CD4-positive, CD25-positive, alpha-beta regulatory T cell (primary cell): ENCODE measurements at regions not wholly inside any gene's neighbourhood (a gene's known extent, or its start where the extent isn't known, plus 50 kb on each side); places are given as distances from the start of the nearest gene placed in this dataset.

Source experiments
- ATAC-seq, 2 donors: fragments of 150-1000 bp; cut with Tn5 transposase; one replicate each; pipeline ENCODE4 v1.10.0; 2021; ENCODE audit warnings: low read depth in 2 of 2, moderate number of reproducible peaks in 2 of 2, moderate library complexity in 1 of 2
- DNase-seq, 3 donors: peaks; one replicate each; pipeline versions ENCODE4 v3.0.0 to v3.0.0-alpha.2; 2012 to 2022; ENCODE audit warnings: mixed read lengths in 1 of 3
- H3K27ac ChIP-seq: one replicate; pipeline ENCODE4 v1.7.0; 2013; ENCODE audit warnings: mild to moderate bottlenecking, low read length; ENCODE audit not compliant: insufficient read depth, poor library complexity, severe bottlenecking
- H3K27me3 ChIP-seq: one replicate; pipeline ENCODE4 v1.7.0; 2013; ENCODE audit warnings: low read length; ENCODE audit not compliant: control insufficient read depth, insufficient read depth
- H3K36me3 ChIP-seq: one replicate; pipeline ENCODE4 v1.7.0; 2013; ENCODE audit warnings: mild to moderate bottlenecking, low read length, moderate library complexity; ENCODE audit not compliant: control insufficient read depth, insufficient read depth
- H3K4me1 ChIP-seq: 2 replicates; pipeline ENCODE4 v1.7.0; 2013; ENCODE audit warnings: mild to moderate bottlenecking, low read length; ENCODE audit not compliant: insufficient read depth, control insufficient read depth, poor library complexity, severe bottlenecking
- H3K4me3 ChIP-seq: one replicate; pipeline ENCODE4 v1.7.0; 2013; ENCODE audit warnings: low read depth, mild to moderate bottlenecking, low read length, moderate library complexity
- H3K9me3 ChIP-seq, 2 experiments: 1 replicate in 1 of 2; 2 replicates in 1 of 2; pipeline ENCODE4 v1.7.0; 2013; ENCODE audit warnings: low read length in 2 of 2, mild to moderate bottlenecking in 1 of 2, moderate library complexity in 1 of 2; ENCODE audit not compliant: control insufficient read depth in 2 of 2
- H3K27ac Mint-ChIP-seq, 3 donors: one replicate each; pipeline ENCODE4 v1.8.0; 2020 to 2022; ENCODE audit warnings: mild to moderate bottlenecking in 3 of 3, mixed read lengths in 3 of 3, moderate library complexity in 2 of 3
- H3K27me3 Mint-ChIP-seq: one replicate; pipeline ENCODE4 v1.8.0; 2022; ENCODE audit warnings: mild to moderate bottlenecking, mixed read lengths
- H3K36me3 Mint-ChIP-seq: one replicate; pipeline ENCODE4 v1.8.0; 2020; ENCODE audit warnings: mixed read lengths
- H3K4me1 Mint-ChIP-seq, 4 donors: one replicate each; pipeline ENCODE4 v1.8.0; 2020 to 2022; ENCODE audit warnings: mixed read lengths in 4 of 4, mild to moderate bottlenecking in 1 of 4
- H3K4me3 Mint-ChIP-seq, 4 donors: one replicate each; pipeline ENCODE4 v1.8.0; 2020 to 2022; ENCODE audit warnings: mild to moderate bottlenecking in 4 of 4, mixed read lengths in 4 of 4, moderate library complexity in 3 of 4
- H3K9me3 Mint-ChIP-seq, 7 donors: one replicate each; pipeline ENCODE4 v1.8.0; 2020 to 2022; ENCODE audit warnings: mixed read lengths in 7 of 7, mild to moderate bottlenecking in 3 of 7, moderate library complexity in 2 of 7

DNA sequence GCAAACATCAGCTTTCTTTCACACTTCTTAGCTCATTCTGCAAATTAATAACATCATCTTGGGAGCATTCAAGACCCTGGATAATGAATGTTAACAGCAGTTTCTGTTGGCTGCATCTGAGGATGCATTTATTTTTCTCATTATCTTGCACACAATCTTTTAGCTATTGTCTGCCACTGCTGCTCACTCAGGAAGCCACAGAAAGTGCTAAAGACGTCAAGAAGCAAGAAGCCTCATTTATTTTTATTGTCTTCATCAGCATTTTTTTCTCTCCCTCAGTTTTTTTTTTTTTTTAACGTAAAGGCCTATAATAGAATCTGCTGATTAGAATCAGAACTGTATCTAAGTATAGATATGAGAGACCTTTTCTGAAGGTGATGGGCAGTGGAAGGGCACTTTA is 1339.4 kb downstream of the FAM181B start:
- H3K9me3 ChIP-seq = no peaks in the 10 kb centered on the region
- Mint-ChIP-seq H3K36me3 (no peaks in the 10 kb centered on the region), H3K27me3 (no peaks in the 10 kb centered on the region), H3K4me1 (no peaks in the 10 kb centered on the region), H3K9me3 (peaks cover 0 to 6% (median 3%) of the 10 kb centered on the region in 7 donors), H3K27ac (no peak overlapping the region), H3K4me3 (no peak overlapping the region)
- no peak overlapping the region for H3K4me3 ChIP-seq
- H3K36me3 ChIP-seq = no peaks in the 10 kb centered on the region
- H3K4me1 ChIP-seq = no peaks in the 10 kb centered on the region
- DNase-seq = no peak
- no peaks in the 10 kb centered on the region for H3K27me3 ChIP-seq
- no peak for ATAC-seq
- no peak overlapping the region for H3K27ac ChIP-seq

- H3K4me1 ChIP-seq = no peaks in the 10 kb centered on the region
- no peak overlapping the region for H3K27ac ChIP-seq
- no peaks in the 10 kb centered on the region for H3K36me3 ChIP-seq
- H3K27me3 ChIP-seq = no peaks in the 10 kb centered on the region
- Mint-ChIP-seq H3K27ac (no peak overlapping the region), H3K36me3 (no peaks in the 10 kb centered on the region), H3K9me3 (peaks cover 0 to 9% (median 4%) of the 10 kb centered on the region in 7 donors), H3K4me1 (no peaks in the 10 kb centered on the region), H3K27me3 (no peaks in the 10 kb centered on the region), H3K4me3 (no peak overlapping the region)
- H3K4me3 ChIP-seq = no peak overlapping the region
- DNase-seq = no peak
- H3K9me3 ChIP-seq = no peaks in the 10 kb centered on the region
- ATAC-seq = no peak
Observed at GRCh38 chr11:81388326-81388725, 1345.3 kb downstream of the FAM181B start.

GRCh38 chr11:81380395-81380794 is 1353.3 kb downstream of the FAM181B start:
- Histone ChIP-seq H3K4me3 (no peak overlapping the region), H3K4me1 (no peaks in the 10 kb centered on the region), H3K27ac (no peak overlapping the region), H3K9me3 (peaks cover 0 to 3% of the 10 kb centered on the region in 2 experiments), H3K27me3 (no peaks in the 10 kb centered on the region), H3K36me3 (no peaks in the 10 kb centered on the region)
- Mint-ChIP-seq H3K27me3 (no peaks in the 10 kb centered on the region), H3K9me3 (peaks cover 0 to 6% (median 1%) of the 10 kb centered on the region in 7 donors), H3K36me3 (no peaks in the 10 kb centered on the region), H3K27ac (no peak overlapping the region), H3K4me3 (no peak overlapping the region), H3K4me1 (no peaks in the 10 kb centered on the region)
- ATAC-seq (no peak), DNase-seq (no peak)

- Histone ChIP-seq H3K27ac (no peak overlapping the region), H3K36me3 (no peaks in the 10 kb centered on the region), H3K27me3 (no peaks in the 10 kb centered on the region), H3K4me1 (no peaks in the 10 kb centered on the region), H3K4me3 (no peak overlapping the region), H3K9me3 (peaks cover 0 to 3% of the 10 kb centered on the region in 2 experiments)
- DNase-seq = no peak
- H3K4me3 Mint-ChIP-seq = no peak overlapping the region
- H3K9me3 Mint-ChIP-seq = peaks cover 0 to 9% (median 4%) of the 10 kb centered on the region in 7 donors
- no peaks in the 10 kb centered on the region for H3K36me3 Mint-ChIP-seq
- H3K27ac Mint-ChIP-seq = no peak overlapping the region
- no peak for ATAC-seq
- H3K27me3 Mint-ChIP-seq = no peaks in the 10 kb centered on the region
- no peaks in the 10 kb centered on the region for H3K4me1 Mint-ChIP-seq
Observed at GRCh38 chr11:81377418-81377817, 1356.2 kb downstream of the FAM181B start.

GRCh38 chr11:81373986-81374385 is 1359.7 kb downstream of the FAM181B start:
- DNase-seq = no peak
- Mint-ChIP-seq H3K9me3 (peaks cover 2 to 10% (median 4%) of the 10 kb centered on the region in 7 donors), H3K27ac (no peak overlapping the region)

DNA sequence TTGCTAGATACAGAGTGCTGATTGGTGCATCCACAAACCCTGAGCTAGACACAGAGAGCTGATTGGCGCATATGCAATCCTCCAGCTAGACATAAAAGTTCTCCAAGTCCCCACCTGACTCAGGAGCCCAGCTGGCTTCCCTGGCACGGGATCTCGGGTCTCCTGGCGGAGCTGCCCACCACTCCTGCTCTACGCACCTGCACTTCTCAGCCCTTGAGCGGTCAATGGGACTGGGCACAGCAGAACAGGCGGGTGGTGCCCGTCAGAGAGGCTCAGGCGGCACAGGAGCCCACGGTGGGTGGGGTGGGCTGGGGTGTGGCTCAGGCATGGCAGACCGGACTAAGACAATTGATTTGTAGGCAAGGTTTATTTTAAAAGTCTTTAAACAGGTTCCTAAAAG is 1365.5 kb downstream of the FAM181B start:
- Histone ChIP-seq H3K27me3 (no peaks in the 10 kb centered on the region), H3K36me3 (no peaks in the 10 kb centered on the region)
- H3K36me3 Mint-ChIP-seq = no peaks in the 10 kb centered on the region

More at GRCh38 chr11:81373986-81374385, 1359.7 kb downstream of the FAM181B start:
- no peaks in the 10 kb centered on the region for H3K27me3 Mint-ChIP-seq
- H3K27ac ChIP-seq = no peak overlapping the region
- H3K9me3 ChIP-seq = no peaks in the 10 kb centered on the region
- no peaks in the 10 kb centered on the region for H3K36me3 ChIP-seq
- no peak for ATAC-seq
- no peak overlapping the region for H3K4me3 Mint-ChIP-seq
- H3K27me3 ChIP-seq = no peaks in the 10 kb centered on the region
- no peaks in the 10 kb centered on the region for H3K36me3 Mint-ChIP-seq
- H3K4me1 ChIP-seq = no peaks in the 10 kb centered on the region
- no peak overlapping the region for H3K4me3 ChIP-seq
- no peaks in the 10 kb centered on the region for H3K4me1 Mint-ChIP-seq

DNA sequence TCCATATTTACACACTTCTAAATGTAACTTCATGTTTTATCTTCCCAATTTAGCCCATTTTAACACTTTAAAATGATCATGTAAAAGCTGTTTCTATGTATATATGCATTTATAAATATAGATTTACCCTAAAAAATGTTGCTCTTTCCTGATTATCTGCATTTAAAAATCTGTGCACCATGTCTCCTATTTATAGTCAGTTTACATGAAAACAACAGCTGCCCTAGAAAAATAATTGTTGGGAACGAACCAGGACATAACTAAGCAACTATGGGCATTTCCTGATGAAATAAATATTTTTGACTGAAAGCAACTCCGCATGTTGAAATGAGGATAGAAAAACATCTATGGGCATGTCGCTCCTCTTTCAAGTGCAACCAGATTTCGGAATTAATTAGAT is 1368.2 kb downstream of the FAM181B start:
- Mint-ChIP-seq H3K27ac (no peak overlapping the region), H3K9me3 (peaks cover 0 to 12% (median 4%) of the 10 kb centered on the region in 7 donors), H3K4me3 (no peak overlapping the region), H3K4me1 (no peaks in the 10 kb centered on the region), H3K36me3 (no peaks in the 10 kb centered on the region), H3K27me3 (no peaks in the 10 kb centered on the region)
- Histone ChIP-seq H3K27me3 (no peaks in the 10 kb centered on the region), H3K36me3 (no peaks in the 10 kb centered on the region), H3K9me3 (no peaks in the 10 kb centered on the region), H3K4me3 (no peak overlapping the region), H3K4me1 (no peaks in the 10 kb centered on the region), H3K27ac (no peak overlapping the region)
- no peak for ATAC-seq
- no peak for DNase-seq

More for the DNA sequence above, 1365.5 kb downstream of the FAM181B start:
- Histone ChIP-seq H3K4me3 (no peak overlapping the region), H3K9me3 (no peaks in the 10 kb centered on the region), H3K4me1 (no peaks in the 10 kb centered on the region), H3K27ac (no peak overlapping the region)
- ATAC-seq = no peak
- Mint-ChIP-seq H3K4me1 (no peaks in the 10 kb centered on the region), H3K27me3 (no peaks in the 10 kb centered on the region), H3K9me3 (peaks cover 2 to 9% (median 4%) of the 10 kb centered on the region in 7 donors), H3K27ac (no peak overlapping the region), H3K4me3 (peak overlapping the region in 1 of 4 donors; percentile 15)
- no peak for DNase-seq

- Mint-ChIP-seq H3K4me1 (no peaks in the 10 kb centered on the region), H3K4me3 (no peak overlapping the region), H3K27me3 (no peaks in the 10 kb centered on the region), H3K36me3 (no peaks in the 10 kb centered on the region), H3K9me3 (peaks cover 0 to 14% (median 9%) of the 10 kb centered on the region in 7 donors), H3K27ac (no peak overlapping the region)
- Histone ChIP-seq H3K27me3 (no peaks in the 10 kb centered on the region), H3K36me3 (no peaks in the 10 kb centered on the region), H3K4me1 (no peaks in the 10 kb centered on the region), H3K27ac (no peak overlapping the region), H3K9me3 (no peaks in the 10 kb centered on the region), H3K4me3 (no peak overlapping the region)
- DNase-seq (no peak), ATAC-seq (no peak)
Observed at GRCh38 chr11:81359476-81359875, 1374.2 kb downstream of the FAM181B start.
